Dendritic cell treated with granulocyte-macrophage colony-stimulating factor and Interleukin-4, amounts not matched to agents 40 ng/mL and 50 ng/mL, for 4 days (primary cell): ENCODE measurements at regions not wholly inside any gene's neighbourhood (a gene's known extent, or its start where the extent isn't known, plus 50 kb on each side); places are given as distances from the start of the nearest gene placed in this dataset.

ENCODE experiments used
- H3K27ac Mint-ChIP-seq: one replicate; pipeline ENCODE4 v1.8.0; 2022; ENCODE audit warnings: mild to moderate bottlenecking, mixed read lengths
- H3K27me3 Mint-ChIP-seq: one replicate; pipeline ENCODE4 v1.8.0; 2022; ENCODE audit warnings: mild to moderate bottlenecking, mixed read lengths
- H3K36me3 Mint-ChIP-seq: one replicate; pipeline ENCODE4 v1.8.0; 2022; ENCODE audit warnings: low read depth, mixed read lengths
- H3K4me1 Mint-ChIP-seq: one replicate; pipeline ENCODE4 v1.8.0; 2022; ENCODE audit warnings: low read depth, mixed read lengths
- H3K4me3 Mint-ChIP-seq: one replicate; pipeline ENCODE4 v1.8.0; 2022; ENCODE audit warnings: mild to moderate bottlenecking, moderate library complexity, mixed read lengths
- H3K9me3 Mint-ChIP-seq: one replicate; pipeline ENCODE4 v1.8.0; 2022; ENCODE audit warnings: mixed read lengths
- intact Hi-C: fragments of 100-400 bp; cut with micrococcal nuclease; formaldehyde crosslinking; loops from one replicate; pipeline ENCODE4 v1.15.0; 2022

DNA sequence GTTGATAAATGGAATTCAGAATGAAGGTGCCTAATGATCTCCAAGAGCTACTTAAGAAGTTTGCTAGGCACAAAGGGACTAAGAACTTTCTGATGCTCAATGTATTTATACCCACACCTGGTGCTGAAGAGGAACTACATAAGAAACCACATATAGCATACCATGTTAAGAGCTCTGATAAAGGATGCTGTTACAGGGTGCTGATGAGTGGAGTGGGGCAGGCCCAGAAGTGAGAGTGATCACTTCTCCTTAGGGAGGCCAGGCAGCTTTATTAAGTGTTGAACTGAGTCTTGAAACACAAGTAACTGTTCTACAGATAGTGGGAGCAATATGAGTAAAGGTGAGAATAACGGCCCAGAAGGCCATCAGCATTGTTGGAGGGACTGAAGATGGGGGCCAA is 68.3 kb upstream of the CHRDL1 start:
- intact Hi-C loops: no loop called here
- Mint-ChIP-seq H3K27ac (no peak overlapping the region), H3K9me3 (no peaks in the 10 kb centered on the region), H3K4me3 (no peak overlapping the region), H3K4me1 (no peaks in the 10 kb centered on the region), H3K36me3 (no peaks in the 10 kb centered on the region), H3K27me3 (no peaks in the 10 kb centered on the region)

DNA sequence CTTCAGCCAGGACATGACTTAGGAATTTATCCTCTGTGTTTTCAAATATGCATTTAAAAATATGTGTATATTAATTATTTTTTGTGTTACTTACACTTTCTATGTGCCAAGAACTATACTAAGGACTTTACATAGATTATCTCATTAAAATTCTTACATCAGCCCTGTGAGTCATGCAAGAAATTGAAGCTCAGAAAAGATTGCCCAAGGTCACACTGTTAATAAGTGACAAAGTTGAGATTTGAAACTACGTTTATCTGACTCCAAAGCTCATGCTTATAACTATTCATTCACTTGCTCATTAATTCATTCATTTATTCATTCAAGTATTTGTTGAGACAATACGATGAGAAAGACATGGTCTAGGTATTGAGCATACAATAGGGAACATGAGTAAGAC is 62.9 kb upstream of the CHRDL1 start:
- H3K36me3 Mint-ChIP-seq: no peaks in the 10 kb centered on the region
- H3K4me1 Mint-ChIP-seq: no peaks in the 10 kb centered on the region
- no peaks in the 10 kb centered on the region for H3K9me3 Mint-ChIP-seq
- intact Hi-C loops: no loop called here
- H3K27ac Mint-ChIP-seq: no peak overlapping the region
- H3K27me3 Mint-ChIP-seq: peaks cover 2% of the 10 kb centered on the region
- no peak overlapping the region for H3K4me3 Mint-ChIP-seq

DNA sequence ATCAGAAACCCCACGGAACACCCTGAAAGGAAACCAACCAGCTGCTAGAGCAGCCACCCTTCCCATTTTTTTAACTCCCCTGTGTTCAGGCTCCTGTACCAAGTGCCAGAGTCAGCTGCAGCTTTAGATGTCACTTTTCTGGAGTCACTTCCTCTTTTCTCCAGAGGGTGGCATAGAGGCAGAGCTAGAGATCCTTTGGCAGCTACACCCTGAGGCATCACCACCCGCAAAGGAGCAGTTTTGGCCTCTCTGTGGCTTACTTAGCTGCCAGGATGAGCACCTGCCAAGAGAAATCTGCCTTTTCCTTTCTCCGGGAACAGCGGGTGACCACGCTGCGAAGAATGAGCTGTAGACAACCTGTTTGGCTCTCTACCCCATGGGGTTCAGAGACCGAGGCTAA is 58.0 kb upstream of the CHRDL1 start:
- no peak overlapping the region for H3K27ac Mint-ChIP-seq
- no peak overlapping the region for H3K4me3 Mint-ChIP-seq
- intact Hi-C loops: no loop called here
- no peaks in the 10 kb centered on the region for H3K36me3 Mint-ChIP-seq
- peaks cover 2% of the 10 kb centered on the region for H3K27me3 Mint-ChIP-seq
- H3K4me1 Mint-ChIP-seq: no peaks in the 10 kb centered on the region
- H3K9me3 Mint-ChIP-seq: no peaks in the 10 kb centered on the region

DNA sequence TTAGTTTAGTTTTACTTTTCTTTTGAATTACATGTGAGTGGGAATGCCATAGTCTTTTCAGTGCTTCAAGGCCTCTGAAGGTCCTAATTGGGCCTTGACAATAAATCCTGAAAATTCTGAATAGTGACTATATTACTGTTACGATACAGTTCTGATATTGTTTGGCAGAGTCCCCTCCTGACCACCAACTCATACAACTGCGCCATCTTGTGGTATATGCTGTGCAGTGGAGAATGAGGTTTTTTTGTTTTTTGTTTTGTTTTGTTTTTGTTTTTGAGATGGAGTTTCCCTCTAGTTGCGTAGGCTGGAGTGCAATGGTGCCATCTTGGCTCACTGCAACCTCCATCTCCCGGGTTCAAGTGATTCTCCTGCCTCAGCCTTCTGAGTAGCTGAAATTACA is 56.6 kb upstream of the CHRDL1 start:
- Mint-ChIP-seq H3K27ac (no peak overlapping the region), H3K36me3 (no peaks in the 10 kb centered on the region), H3K4me1 (no peaks in the 10 kb centered on the region), H3K27me3 (peaks cover 2% of the 10 kb centered on the region), H3K9me3 (no peaks in the 10 kb centered on the region), H3K4me3 (no peak overlapping the region)
- intact Hi-C loops: no loop called here

DNA sequence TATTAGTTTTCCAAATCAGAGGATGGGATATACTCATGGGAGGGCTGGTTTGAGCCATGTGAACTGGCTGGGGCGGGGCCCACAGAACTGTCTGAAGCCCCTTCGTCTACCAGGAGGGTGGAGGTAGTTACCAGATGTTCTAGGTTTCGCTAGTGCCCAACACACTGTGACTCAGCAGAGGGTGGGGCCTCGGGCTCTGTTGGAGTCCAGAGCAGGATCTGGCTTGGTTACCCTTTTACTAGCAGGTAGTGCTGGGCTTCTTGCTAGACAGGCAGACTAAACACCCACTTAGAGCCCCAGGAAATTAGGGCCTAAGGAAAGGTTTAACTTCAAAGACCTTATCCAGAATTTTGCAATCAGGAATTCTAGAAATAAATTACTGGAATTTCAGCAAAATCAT is 56.2 kb upstream of the CHRDL1 start:
- Mint-ChIP-seq H3K36me3 (no peaks in the 10 kb centered on the region), H3K4me3 (no peak overlapping the region)
- intact Hi-C loops: no loop called here

DNA sequence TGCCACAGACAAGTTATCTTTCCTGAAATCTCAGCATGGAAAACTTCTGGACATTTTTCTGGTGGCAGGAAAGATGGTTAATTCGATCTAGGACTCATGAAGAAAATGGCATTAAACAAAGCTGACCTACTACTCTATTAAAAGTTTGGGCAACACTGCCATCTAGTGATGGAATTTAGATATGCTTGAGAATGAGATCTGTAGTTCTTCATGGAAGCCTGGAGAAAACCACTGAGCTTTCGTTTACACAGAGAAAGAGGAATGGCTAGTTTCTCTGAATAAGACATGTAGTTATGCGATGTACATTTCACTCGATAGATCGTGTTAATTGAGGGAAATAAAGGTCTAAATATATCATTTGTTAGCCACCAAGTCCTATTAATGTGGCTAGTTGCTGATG is 51.7 kb upstream of the CHRDL1 start:
- Mint-ChIP-seq H3K27ac (no peak overlapping the region), H3K27me3 (no peaks in the 10 kb centered on the region), H3K9me3 (no peaks in the 10 kb centered on the region), H3K36me3 (no peaks in the 10 kb centered on the region), H3K4me1 (no peaks in the 10 kb centered on the region), H3K4me3 (no peak overlapping the region)
- intact Hi-C loops: loop anchor here (1.0 kb wide), 1 partner anchor 397 kb away; no protein-coding TSS in a partner anchor

More for the DNA sequence above, 56.2 kb upstream of the CHRDL1 start:
- H3K4me1 Mint-ChIP-seq: no peaks in the 10 kb centered on the region
- H3K9me3 Mint-ChIP-seq: no peaks in the 10 kb centered on the region
- H3K27me3 Mint-ChIP-seq: peaks cover 2% of the 10 kb centered on the region
- H3K27ac Mint-ChIP-seq: no peak overlapping the region

DNA sequence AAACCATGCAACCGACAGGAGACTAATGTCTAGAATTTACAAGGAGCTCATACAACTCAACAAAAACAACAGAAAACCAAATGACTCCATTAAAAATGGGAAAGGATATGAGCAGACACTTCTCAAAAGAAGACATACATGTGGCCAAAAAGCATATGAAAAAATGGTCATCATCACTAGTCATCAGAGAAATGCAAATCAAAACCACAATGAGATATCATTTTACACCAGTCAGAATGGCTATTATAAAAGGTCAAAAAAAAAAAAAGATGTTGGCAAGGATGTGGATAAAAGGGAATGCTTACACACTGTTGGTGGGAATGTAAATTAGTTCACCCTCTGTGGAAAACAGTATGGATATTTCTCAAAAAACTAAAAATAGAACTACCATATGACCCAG is 50.5 kb upstream of the CHRDL1 start:
- no peaks in the 10 kb centered on the region for H3K4me1 Mint-ChIP-seq
- H3K4me3 Mint-ChIP-seq: no peak overlapping the region
- H3K9me3 Mint-ChIP-seq: no peaks in the 10 kb centered on the region
- H3K27me3 Mint-ChIP-seq: no peaks in the 10 kb centered on the region
- intact Hi-C loops: no loop called here
- H3K36me3 Mint-ChIP-seq: no peaks in the 10 kb centered on the region
- H3K27ac Mint-ChIP-seq: no peak overlapping the region
